GM12891 (cell line): ENCODE measurements at regions not wholly inside any gene's neighbourhood (a gene's known extent, or its start where the extent isn't known, plus 50 kb on each side); places are given as distances from the start of the nearest gene placed in this dataset.
"Not testable (repeated sequence)": the region's sequence is repeated elsewhere in the genome, so short reads cannot be mapped to it uniquely, and the experiment has no call there.

Source experiments
- DNase-seq: peaks from one replicate; pipeline ENCODE4 v3.0.0; 2011; ENCODE audit warnings: low spot score; ENCODE audit not compliant: insufficient read length
- FAIRE-seq: peaks from 2 replicates; lab custom pipeline; 2011; peaks lifted over from hg19 to GRCh38; lab: Jason Lieb, UNC
- PAX5 ChIP-seq: IDR thresholded peaks from 2 replicates; pipeline ENCODE4 v1.6.1; 2011; ENCODE audit warnings: low read length, moderate library complexity, mild to moderate bottlenecking; ENCODE audit not compliant: insufficient read depth, severe bottlenecking
- POLR2A ChIP-seq: IDR thresholded peaks from 2 replicates; pipeline ENCODE4 v1.6.1; 2011; ENCODE audit warnings: low read depth, low read length, control low read depth
- POLR2AphosphoS5 ChIP-seq: IDR thresholded peaks from 2 replicates; pipeline ENCODE4 v1.6.1; 2011; ENCODE audit warnings: low read depth, low read length, control low read depth
- POU2F2 ChIP-seq: IDR thresholded peaks from 2 replicates; pipeline ENCODE4 v1.6.1; 2011; ENCODE audit warnings: low read depth, mild to moderate bottlenecking, control low read depth, low read length, moderate library complexity
- SPI1 ChIP-seq: IDR thresholded peaks from 2 replicates; pipeline ENCODE4 v1.6.1; 2011; ENCODE audit warnings: low read depth, low read length, control low read depth
- TAF1 ChIP-seq: IDR thresholded peaks from 2 replicates; pipeline ENCODE4 v1.6.1; 2011; ENCODE audit warnings: low read depth, low read length, control low read depth

GRCh38 chr5:8829323-8830029, 716.4 kb downstream of the SEMA5A start:
- TF ChIP-seq POU2F2 (no peak), POLR2AphosphoS5 (no peak), PAX5 (no peak), POLR2A (no peak), SPI1 (no peak), TAF1 (no peak)
- FAIRE-seq, result no peak
- no peak for DNase-seq

GRCh38 chr5:8831251-8831650, 714.6 kb downstream of the SEMA5A start:
- TF ChIP-seq POU2F2 (no peak), POLR2A (no peak), TAF1 (no peak), PAX5 (no peak), POLR2AphosphoS5 (no peak), SPI1 (no peak)
- no peak for DNase-seq
- no peak for FAIRE-seq

GRCh38 chr5:8831854-8832253, 714.0 kb downstream of the SEMA5A start:
- FAIRE-seq, result no peak
- no peak for DNase-seq
- TF ChIP-seq PAX5, result no peak

GRCh38 chr5:8839361-8840055, 706.4 kb downstream of the SEMA5A start:
- DNase-seq (no peak), FAIRE-seq (no peak)

GRCh38 chr5:8840237-8840636, 705.6 kb downstream of the SEMA5A start:
- DNase-seq (no peak), FAIRE-seq (no peak)
- TF ChIP-seq SPI1, result no peak
- TF ChIP-seq POU2F2, result no peak

More at GRCh38 chr5:8839361-8840055, 706.4 kb downstream of the SEMA5A start:
- TF ChIP-seq POLR2AphosphoS5, result no peak
- TF ChIP-seq SPI1, result no peak
- no peak for TF ChIP-seq TAF1
- TF ChIP-seq PAX5, result no peak
- no peak for TF ChIP-seq POU2F2
- no peak for TF ChIP-seq POLR2A

- DNase-seq, FAIRE-seq: not testable (repeated sequence)
These were observed 705.1 kb downstream of the SEMA5A start for GRCh38 chr5:8840746-8841145.

- FAIRE-seq (no peak), DNase-seq (no peak)
- TF ChIP-seq SPI1 (no peak), POLR2AphosphoS5 (no peak), POU2F2 (no peak)
These were observed 702.8 kb downstream of the SEMA5A start for GRCh38 chr5:8842971-8843551.

GRCh38 chr5:8843771-8844170, 702.1 kb downstream of the SEMA5A start:
- DNase-seq (no peak), FAIRE-seq (no peak)
- TF ChIP-seq POLR2AphosphoS5, result no peak
- no peak for TF ChIP-seq SPI1
- no peak for TF ChIP-seq TAF1
- no peak for TF ChIP-seq PAX5

- DNase-seq (no peak), FAIRE-seq (no peak)
- no peak for TF ChIP-seq POLR2A
These were observed 701.7 kb downstream of the SEMA5A start for GRCh38 chr5:8844206-8844605.

GRCh38 chr5:8844847-8845246, 701.0 kb downstream of the SEMA5A start:
- FAIRE-seq (no peak), DNase-seq (no peak)
- TF ChIP-seq POLR2AphosphoS5 (no peak), POLR2A (no peak), POU2F2 (no peak)

- no peak for TF ChIP-seq POLR2A
- no peak for TF ChIP-seq POLR2AphosphoS5
- TF ChIP-seq POU2F2, result no peak
- no peak for TF ChIP-seq SPI1
- TF ChIP-seq TAF1, result no peak
- FAIRE-seq (no peak), DNase-seq (no peak)
These were observed 700.6 kb downstream of the SEMA5A start for GRCh38 chr5:8845296-8845695.
